Stomach (tissue), 4 donors: ENCODE measurements at regions not wholly inside any gene's neighbourhood (a gene's known extent, or its start where the extent isn't known, plus 50 kb on each side); places are given as distances from the start of the nearest gene placed in this dataset.

Experiments used
- CTCF ChIP-seq, 7 experiments: fragments of 450-650 bp in 4 of 7; fragments of 200-600 bp in 3 of 7; sonication (generic) in 3 of 7; IDR thresholded peaks; one replicate each; pipeline ENCODE4 v1.5.1; 2016 to 2019; ENCODE audit warnings: antibody characterized with exemption in 7 of 7, control low read depth in 2 of 7, mild to moderate bottlenecking in 1 of 7
- POLR2A ChIP-seq, 4 donors: fragments of 450-650 bp; IDR thresholded peaks; one replicate each; pipeline ENCODE4 v1.6.1; 2016; ENCODE audit warnings: antibody characterized with exemption in 4 of 4, control low read depth in 2 of 4, mild to moderate bottlenecking in 1 of 4, moderate library complexity in 1 of 4
- POLR2AphosphoS5 ChIP-seq, 3 donors: sonication (generic); formaldehyde crosslinking; IDR thresholded peaks; one replicate each; pipeline ENCODE4 v1.6.1; 2016; ENCODE audit warnings: antibody characterized with exemption in 3 of 3

- TF ChIP-seq POLR2A (IDR thresholded peaks at IDR 0.05) (no peak), CTCF (IDR thresholded peaks at IDR 0.05) (no peak), POLR2AphosphoS5 (IDR thresholded peaks at IDR 0.05) (no peak)
Observed at GRCh38 chr6:878179-878578, 185.2 kb upstream of the EXOC2 start.
